H1 (cell line): ENCODE measurements at regions not wholly inside any gene's neighbourhood (a gene's known extent, or its start where the extent isn't known, plus 50 kb on each side); places are given as distances from the start of the nearest gene placed in this dataset.

Experiments used
- CTCF ChIA-PET: fragments of 300-600 bp; sonication (Branson Sonifier 250); formaldehyde crosslinking; loops from one replicate; lab custom pipeline; 2021; ENCODE audit not compliant: partially characterized antibody; lab: Charles Lee
- POLR2A ChIA-PET: fragments of 300-600 bp; sonication (Branson Sonifier 250); formaldehyde crosslinking; loops from one replicate; lab custom pipeline; 2021; ENCODE audit warnings: inconsistent platforms; ENCODE audit not compliant: partially characterized antibody; lab: Charles Lee
- DNase-seq, 2 experiments: peaks; one replicate each; pipeline versions ENCODE4 v3.0.0 to v3.0.0-alpha.2; 2010 to 2022; ENCODE audit warnings: low spot score in 2 of 2, low read depth in 1 of 2, mixed read lengths in 1 of 2
- FAIRE-seq: peaks from 2 replicates; lab custom pipeline; 2011; peaks lifted over from hg19 to GRCh38; lab: Jason Lieb, UNC
- H2AFZ ChIP-seq: 2 replicates; pipeline ENCODE4 v1.8.1; 2012; ENCODE audit warnings: low read length, inconsistent platforms
- H2AK5ac ChIP-seq: 2 replicates; pipeline ENCODE4 v1.6.1; 2013; ENCODE audit warnings: low read depth, low read length
- H2BK120ac ChIP-seq: replicated peaks from 2 replicates; pipeline ENCODE3; 2013; ENCODE audit warnings: low read depth, low read length, inconsistent platforms
- H2BK12ac ChIP-seq: 2 replicates; pipeline ENCODE4 v1.6.1; 2013; ENCODE audit warnings: low read depth, low read length
- H2BK15ac ChIP-seq: 2 replicates; pipeline ENCODE4 v1.6.1; 2013; ENCODE audit warnings: low read length
- H2BK20ac ChIP-seq: 2 replicates; pipeline ENCODE4 v1.6.1; 2013; ENCODE audit warnings: low read length
- H2BK5ac ChIP-seq: 2 replicates; pipeline ENCODE4 v1.6.1; 2013; ENCODE audit warnings: low read depth, low read length
- H3K14ac ChIP-seq: 2 replicates; pipeline ENCODE4 v1.6.1; 2013; ENCODE audit warnings: inconsistent platforms; ENCODE audit not compliant: insufficient read length
- H3K18ac ChIP-seq: 2 replicates; pipeline ENCODE4 v1.6.1; 2013; ENCODE audit warnings: low read length; ENCODE audit errors: extremely low read depth
- H3K23ac ChIP-seq: 2 replicates; pipeline ENCODE4 v1.6.1; 2013; ENCODE audit warnings: inconsistent platforms; ENCODE audit not compliant: insufficient read length
- H3K23me2 ChIP-seq: 2 replicates; pipeline ENCODE4 v1.6.1; 2013; ENCODE audit warnings: low read depth, low read length
- H3K27ac ChIP-seq: 2 replicates; pipeline ENCODE4 v1.6.1; 2011; ENCODE audit warnings: low read depth, low read length, inconsistent platforms
- H3K27me3 ChIP-seq, 4 experiments: replicated peaks in 1 of 4; 1 replicate in 1 of 4; 2 replicates in 3 of 4; pipeline versions ENCODE4 v1.6.1 to v1.8.1; 2011 to 2013; ENCODE audit warnings: low read length in 3 of 4, mild to moderate bottlenecking in 3 of 4, inconsistent platforms in 2 of 4, mixed read lengths in 2 of 4, moderate library complexity in 1 of 4; ENCODE audit not compliant: control insufficient read depth in 3 of 4, insufficient read depth in 3 of 4; ENCODE audit errors: extremely low read depth in 1 of 4
- H3K36me3 ChIP-seq, 4 experiments: 2 replicates each; pipeline versions ENCODE4 v1.6.1 to v1.8.1; 2011 to 2013; ENCODE audit warnings: mild to moderate bottlenecking in 4 of 4, low read length in 3 of 4, moderate library complexity in 2 of 4, control low read depth in 1 of 4, inconsistent platforms in 1 of 4; ENCODE audit not compliant: insufficient read depth in 4 of 4, control insufficient read depth in 2 of 4
- H3K4ac ChIP-seq: replicated peaks from 2 replicates; pipeline ENCODE3; 2013; ENCODE audit warnings: low read length, low read depth, mixed read lengths, inconsistent platforms; ENCODE audit not compliant: insufficient read length
- H3K4me1 ChIP-seq, 4 experiments: replicated peaks in 1 of 4; 1 replicate in 1 of 4; 2 replicates in 3 of 4; pipeline versions ENCODE4 v1.6.1 to v1.8.1; 2011 to 2013; ENCODE audit warnings: low read length in 3 of 4, inconsistent platforms in 2 of 4, mixed read lengths in 1 of 4; ENCODE audit not compliant: insufficient read depth in 4 of 4, control insufficient read depth in 3 of 4
- H3K4me2 ChIP-seq, 2 experiments: 2 replicates each; pipeline versions ENCODE4 v1.6.1 to v1.8.1; 2011 to 2013; ENCODE audit warnings: low read depth in 2 of 2, low read length in 2 of 2, control low read depth in 1 of 2, inconsistent platforms in 1 of 2, mild to moderate bottlenecking in 1 of 2; ENCODE audit not compliant: insufficient read depth in 1 of 2
- H3K4me3 ChIP-seq, 4 experiments: fragments of 200-600, 300-600 bp in 1 of 4; sonication (generic), shearing (Covaris generic), sonication (Bioruptor Twin) in 1 of 4; 2 replicates each; pipeline versions ENCODE4 v1.5.1 to v1.8.1; 2011 to 2016; ENCODE audit warnings: low read length in 4 of 4, low read depth in 3 of 4, control low read depth in 2 of 4, inconsistent platforms in 2 of 4, mild to moderate bottlenecking in 2 of 4, mixed read lengths in 1 of 4, moderate library complexity in 1 of 4; ENCODE audit not compliant: insufficient read depth in 2 of 4; ENCODE audit errors: extremely low read depth in 1 of 4
- H3K56ac ChIP-seq: replicated peaks from 2 replicates; pipeline ENCODE3; 2013; ENCODE audit warnings: low read depth, mild to moderate bottlenecking, mixed read lengths, low read length, inconsistent platforms; ENCODE audit not compliant: insufficient read length
- H3K79me1 ChIP-seq: 2 replicates; pipeline ENCODE4 v1.6.1; 2013; ENCODE audit warnings: low read depth, low read length, control low read depth
- H3K79me2 ChIP-seq, 2 experiments: 2 replicates each; pipeline versions ENCODE4 v1.6.1 to v1.8.1; 2012 to 2013; ENCODE audit warnings: low read length in 2 of 2, mild to moderate bottlenecking in 2 of 2, inconsistent platforms in 1 of 2; ENCODE audit not compliant: insufficient read depth in 2 of 2, control insufficient read depth in 1 of 2
- H3K9ac ChIP-seq, 4 experiments: replicated peaks in 1 of 4; 1 replicate in 1 of 4; 2 replicates in 3 of 4; pipeline versions ENCODE4 v1.6.1 to v1.8.1; 2011 to 2013; ENCODE audit warnings: low read depth in 3 of 4, low read length in 3 of 4, control low read depth in 2 of 4, mild to moderate bottlenecking in 2 of 4, moderate library complexity in 2 of 4, inconsistent platforms in 1 of 4; ENCODE audit errors: extremely low read depth in 1 of 4
- H3K9me3 ChIP-seq, 2 experiments: 2 replicates each; pipeline versions ENCODE4 v1.6.1 to v1.8.1; 2012 to 2013; ENCODE audit warnings: mild to moderate bottlenecking in 2 of 2, moderate library complexity in 2 of 2, control low read depth in 1 of 2, inconsistent platforms in 1 of 2, low read depth in 1 of 2, low read length in 1 of 2, mixed read lengths in 1 of 2; ENCODE audit not compliant: insufficient read depth in 2 of 2
- H4K20me1 ChIP-seq, 2 experiments: replicated peaks in 1 of 2; 2 replicates each; pipeline versions ENCODE3 to v1.8.1; 2011 to 2013; ENCODE audit warnings: inconsistent platforms in 2 of 2, low read length in 2 of 2, mild to moderate bottlenecking in 1 of 2; ENCODE audit not compliant: insufficient read depth in 2 of 2, control insufficient read depth in 1 of 2
- H4K5ac ChIP-seq: 2 replicates; pipeline ENCODE4 v1.6.1; 2013; ENCODE audit warnings: low read length, low read depth, mixed read lengths, inconsistent platforms; ENCODE audit not compliant: insufficient read length
- H4K8ac ChIP-seq: 2 replicates; pipeline ENCODE4 v1.8.0; 2013; ENCODE audit warnings: mild to moderate bottlenecking, moderate library complexity, low read length, inconsistent platforms; ENCODE audit not compliant: insufficient read depth; ENCODE audit errors: extremely low read depth
- H4K91ac ChIP-seq: replicated peaks from 2 replicates; pipeline ENCODE3; 2013; ENCODE audit warnings: low read length, mixed read lengths, inconsistent platforms; ENCODE audit not compliant: insufficient read length
- ASH2L ChIP-seq: fragments of 200-600, 300-600 bp; sonication (generic); IDR thresholded peaks from one replicate; pipeline ENCODE4 v1.7.1; 2017; ENCODE audit warnings: low read length
- ATF2 ChIP-seq: IDR thresholded peaks from 2 replicates; pipeline ENCODE4 v1.6.1; 2012; ENCODE audit warnings: low read length, inconsistent platforms
- BCL11A ChIP-seq, 2 experiments: IDR thresholded peaks; one replicate each; pipeline ENCODE4 v1.6.1; 2011; ENCODE audit warnings: low read depth in 2 of 2, low read length in 2 of 2, mild to moderate bottlenecking in 2 of 2
- CREB1 ChIP-seq: IDR thresholded peaks from 2 replicates; pipeline ENCODE4 v1.6.1; 2012; ENCODE audit warnings: inconsistent platforms
- EP300 ChIP-seq, 2 experiments: IDR thresholded peaks; 1 replicate in 1 of 2; 2 replicates in 1 of 2; pipeline ENCODE4 v1.6.1; 2011 to 2012; ENCODE audit warnings: low read depth in 2 of 2, low read length in 2 of 2, mild to moderate bottlenecking in 2 of 2, borderline replicate concordance in 1 of 2, inconsistent platforms in 1 of 2, moderate library complexity in 1 of 2
- GTF2F1 ChIP-seq: IDR thresholded peaks from 2 replicates; pipeline ENCODE4 v1.6.1; 2012; ENCODE audit warnings: low read depth, low read length, improper control_type of control experiment, borderline replicate concordance
- KDM1A ChIP-seq: fragments of 200-600, 300-600 bp; sonication (generic); IDR thresholded peaks from 2 replicates; pipeline ENCODE4 v1.7.1; 2016; ENCODE audit warnings: mild to moderate bottlenecking, low read length, borderline replicate concordance
- RAD21 ChIP-seq, 2 experiments: IDR thresholded peaks in 1 of 2; conservative IDR thresholded peaks in 1 of 2; 2 replicates each; pipeline ENCODE4 v1.6.1; 2011; ENCODE audit warnings: low read depth in 2 of 2, low read length in 2 of 2, improper control_type of control experiment in 1 of 2, inconsistent platforms in 1 of 2, mild to moderate bottlenecking in 1 of 2, moderate library complexity in 1 of 2
- RFX5 ChIP-seq: IDR thresholded peaks from 2 replicates; pipeline ENCODE4 v1.6.1; 2011; ENCODE audit warnings: low read depth, low read length, improper control_type of control experiment, borderline replicate concordance
- SIX5 ChIP-seq: IDR thresholded peaks from 2 replicates; pipeline ENCODE4 v1.6.1; 2011; ENCODE audit warnings: mild to moderate bottlenecking, low read depth, low read length
- USF2 ChIP-seq: IDR thresholded peaks from 2 replicates; pipeline ENCODE4 v1.6.1; 2011; ENCODE audit warnings: low read length, improper control_type of control experiment
- WGBS, 2 experiments: shearing (Covaris generic) in 1 of 2; methylation state at CpG; one replicate each; pipeline versions ENCODE4 v1.1.6 to v1.1.7; 2013 to 2015; ENCODE audit warnings: low lambda C conversion rate in 2 of 2, mixed read lengths in 2 of 2, inconsistent platforms in 1 of 2, low coverage in 1 of 2, missing lambda C conversion rate in 1 of 2; ENCODE audit not compliant: insufficient replicate concordance in 2 of 2, insufficient coverage in 1 of 2, insufficient read length in 1 of 2; ENCODE audit errors: extremely low coverage in 1 of 2, missing lambda C conversion rate in 1 of 2; 5-methylcytosine and 5-hydroxymethylcytosine counted together

GRCh38 chr6:78465059-78465634 lies 402.2 kb upstream of the IRAK1BP1 start:
- no peak for FAIRE-seq
- no peak overlapping the region for H2AFZ ChIP-seq
- POLR2A ChIA-PET = no interaction called here
- no peak for TF ChIP-seq EP300 (IDR thresholded peaks at IDR 0.05; ENCODE audit: borderline replicate concordance in 1 of 2, low read depth in 2 of 2, low read length in 2 of 2)
- no peak for TF ChIP-seq ATF2
- TF ChIP-seq SIX5 = no peak
- TF ChIP-seq KDM1A = no peak
- TF ChIP-seq ASH2L = no peak
- TF ChIP-seq GTF2F1 = no peak
- TF ChIP-seq BCL11A (IDR thresholded peaks at IDR 0.05; ENCODE audit: low read depth in 2 of 2, low read length in 2 of 2) = no peak
- TF ChIP-seq RFX5 = no peak
- no peak for TF ChIP-seq USF2
- TF ChIP-seq CREB1 = no peak
- TF ChIP-seq RAD21 (IDR thresholded peaks at IDR 0.05 in 1 of 2, conservative IDR thresholded peaks at IDR 0.05 in 1 of 2; ENCODE audit: low read depth in 2 of 2, low read length in 2 of 2) = no peak

More at GRCh38 chr6:78465059-78465634, 402.2 kb upstream of the IRAK1BP1 start:
- no peaks in the 10 kb centered on the region for H4K20me1 ChIP-seq
- WGBS, 2 experiments = 93% methylated on average over 3 of the region's 3 CpGs; no CpG with 5 or more reads in 1 of the 2 experiments
- DNase-seq = no peak
- H3K27ac ChIP-seq = no peak overlapping the region
- H3K27me3 ChIP-seq = no peaks in the 10 kb centered on the region
- no peak overlapping the region for H2BK120ac ChIP-seq
- no peak overlapping the region for H3K56ac ChIP-seq
- no peak overlapping the region for H4K5ac ChIP-seq
- H3K23ac ChIP-seq = no peak overlapping the region
- no peaks in the 10 kb centered on the region for H3K79me2 ChIP-seq
- H3K14ac ChIP-seq = no peak overlapping the region
- H3K9ac ChIP-seq = no peak overlapping the region
- no peak overlapping the region for H4K91ac ChIP-seq
- no peak overlapping the region for H2BK20ac ChIP-seq
- no peaks in the 10 kb centered on the region for H3K4me1 ChIP-seq
- H2BK12ac ChIP-seq = no peak overlapping the region
- no peaks in the 10 kb centered on the region for H3K23me2 ChIP-seq
- no peak overlapping the region for H3K4me3 ChIP-seq
- CTCF ChIA-PET = interaction anchor here (0.6 to 1.6 kb wide), 3 partner anchors 49 to 1627 kb away, joined by 4 to 7 read pairs (median 4); no protein-coding TSS in a partner anchor
- H3K79me1 ChIP-seq = no peaks in the 10 kb centered on the region
- H4K8ac ChIP-seq = no peak overlapping the region
- peaks cover 6 to 12% of the 10 kb centered on the region in 2 experiments; a peak in 3 of 4 replicates for H3K9me3 ChIP-seq
- no peak overlapping the region for H2BK15ac ChIP-seq
- no peak overlapping the region for H3K4me2 ChIP-seq
- H3K36me3 ChIP-seq = no peaks in the 10 kb centered on the region
- H2BK5ac ChIP-seq = no peak overlapping the region
- H3K18ac ChIP-seq = no peak overlapping the region
- no peak overlapping the region for H2AK5ac ChIP-seq
- H3K4ac ChIP-seq = no peak overlapping the region
